Inferior parietal cortex (tissue), 1 donor: ENCODE measurements at regions not wholly inside any gene's neighbourhood (a gene's known extent, or its start where the extent isn't known, plus 50 kb on each side); places are given as distances from the start of the nearest gene placed in this dataset.
"Not testable (repeated sequence)": the region's sequence is repeated elsewhere in the genome, so short reads cannot be mapped to it uniquely, and the experiment has no call there.

ENCODE experiments used
- DNase-seq: peaks from one replicate; pipeline ENCODE4 v3.0.0-alpha.2; 2016; ENCODE audit errors: extremely low spot score

DNA sequence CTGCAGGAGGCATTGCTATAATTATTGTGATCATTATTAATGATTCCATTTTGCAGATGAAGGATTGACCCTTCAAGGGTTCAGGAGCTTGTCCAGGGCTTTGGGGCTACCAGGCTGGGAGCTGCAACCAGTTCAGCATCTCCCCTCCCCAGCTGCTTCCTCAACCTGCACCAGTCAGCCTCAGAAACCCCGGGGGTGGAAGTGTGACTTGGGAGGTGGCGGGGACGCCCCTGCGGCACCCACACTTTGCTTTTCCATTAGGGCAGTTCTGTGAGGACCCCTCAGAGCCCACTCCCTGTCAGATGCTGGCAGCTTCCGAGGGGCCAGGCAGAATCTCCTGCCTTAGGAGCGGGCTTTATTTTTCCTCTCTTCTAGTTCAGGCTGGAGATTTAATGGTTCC lies 85.6 kb downstream of the OLFM1 start:
- DNase-seq, result no peak

DNA sequence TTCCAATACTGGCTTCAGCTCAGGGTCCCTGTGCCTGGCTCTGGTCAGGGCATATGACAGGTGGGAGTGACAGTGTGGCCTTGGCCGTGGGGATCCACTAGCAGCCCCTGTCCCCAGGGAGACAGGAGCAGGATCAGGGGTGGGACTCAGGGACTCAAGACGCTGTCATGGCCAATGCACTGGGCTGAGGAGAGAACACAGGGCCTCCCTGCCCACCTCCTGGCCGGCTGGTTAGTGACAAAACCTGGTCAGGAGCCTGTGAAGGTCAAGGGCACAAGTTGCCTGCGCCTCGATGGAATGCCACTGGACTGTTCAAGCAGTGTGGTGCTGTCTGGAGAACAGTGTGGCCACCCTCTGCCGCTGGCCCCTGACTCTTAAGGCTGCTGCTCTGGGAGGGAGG lies 86.8 kb downstream of the OLFM1 start:
- DNase-seq, result no peak

DNA sequence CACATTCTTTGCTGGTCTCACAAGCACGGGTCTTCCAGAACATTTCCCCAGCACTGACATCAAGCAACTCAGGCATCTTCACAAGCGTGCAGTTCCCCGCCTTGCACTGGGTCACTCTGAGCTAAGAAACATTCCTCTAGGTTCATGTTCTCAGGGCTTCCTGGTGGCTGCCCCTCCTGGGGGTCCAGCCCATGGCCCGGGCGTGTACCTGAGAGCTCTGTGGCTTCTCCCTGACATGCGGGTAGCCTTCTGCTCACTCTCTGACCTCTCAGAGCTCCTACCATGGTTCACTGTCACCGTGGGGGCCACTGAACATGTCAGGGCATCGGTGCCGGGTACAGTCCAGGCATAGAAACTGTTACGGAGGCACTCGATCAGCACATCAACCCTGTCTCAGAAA lies 87.5 kb downstream of the OLFM1 start:
- DNase-seq, result no peak

DNA sequence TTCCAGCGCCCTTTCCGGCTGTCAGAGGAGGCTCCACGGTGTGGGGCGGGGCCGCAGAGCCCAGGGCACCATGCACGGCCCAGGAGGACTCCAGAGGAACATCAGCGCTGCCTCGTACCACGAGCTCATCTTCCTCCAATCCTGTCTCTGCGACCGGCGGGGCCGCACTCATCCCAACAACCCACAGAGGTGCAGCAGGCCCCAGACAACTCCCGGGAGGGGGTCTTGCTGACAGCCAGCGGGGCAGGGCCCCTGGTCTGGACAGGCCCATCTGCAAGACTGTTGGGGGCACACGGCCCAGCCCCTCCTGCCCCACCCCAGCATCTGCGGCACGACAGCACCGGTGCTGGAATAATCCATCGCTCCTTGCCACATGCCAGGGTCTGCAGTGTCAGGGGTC lies 88.8 kb downstream of the OLFM1 start:
- DNase-seq, result no peak

DNA sequence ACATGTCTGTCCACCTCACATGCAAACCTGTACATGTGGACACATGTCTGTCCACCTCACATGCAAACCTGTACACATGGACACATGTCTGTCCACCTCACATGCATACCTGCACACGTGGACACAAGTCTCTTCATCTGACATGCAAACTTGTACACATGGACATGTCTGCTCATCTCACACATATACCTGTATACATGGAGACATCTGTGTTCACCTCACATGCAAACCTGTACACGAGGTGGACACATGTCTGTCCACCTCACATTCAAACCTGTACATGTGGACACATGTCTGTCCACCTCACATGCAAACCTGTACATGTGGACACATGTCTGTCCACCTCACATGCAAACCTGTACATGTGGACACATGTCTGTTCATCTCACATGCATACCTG lies 90.1 kb downstream of the OLFM1 start:
- DNase-seq, result not testable (repeated sequence)

DNA sequence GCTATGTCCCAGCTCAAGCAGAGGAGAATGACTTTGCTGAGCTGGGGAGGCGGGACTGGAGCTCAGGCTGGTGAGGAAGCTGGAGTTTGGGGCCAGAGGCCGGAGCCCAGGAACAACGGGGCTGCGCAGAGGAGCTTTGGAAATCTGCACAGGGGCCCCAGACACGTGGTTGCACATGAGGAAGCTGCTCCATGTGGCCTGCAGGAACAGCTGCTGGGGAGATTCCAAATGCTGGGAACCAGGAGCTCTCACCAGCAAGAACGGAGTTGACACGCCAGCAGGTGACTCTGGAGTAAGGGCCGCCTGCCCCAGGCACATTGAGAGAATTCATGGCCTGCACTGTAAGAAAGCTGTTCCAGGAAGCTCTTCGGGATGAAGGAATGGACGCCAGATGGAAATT lies 91.0 kb downstream of the OLFM1 start:
- no peak for DNase-seq

DNA sequence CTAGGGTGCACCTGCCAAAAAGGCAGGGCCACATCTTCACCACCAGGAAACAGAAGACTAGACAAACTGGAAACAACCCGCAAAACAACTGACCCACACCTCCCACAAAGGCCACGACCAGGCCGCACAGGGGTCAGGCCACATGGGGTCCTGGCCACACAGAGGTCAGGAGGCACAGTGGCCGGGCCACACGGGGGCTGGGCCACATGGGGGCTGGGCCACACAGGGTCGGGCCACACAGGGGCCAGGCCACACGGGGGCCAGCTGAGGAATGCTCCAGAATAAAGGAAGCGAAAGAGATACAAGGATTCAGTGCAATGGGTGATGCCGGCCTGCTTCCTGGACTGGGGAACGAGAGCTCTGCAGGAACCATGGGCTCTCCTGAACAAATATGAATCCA lies 91.6 kb downstream of the OLFM1 start:
- no peak for DNase-seq

DNA sequence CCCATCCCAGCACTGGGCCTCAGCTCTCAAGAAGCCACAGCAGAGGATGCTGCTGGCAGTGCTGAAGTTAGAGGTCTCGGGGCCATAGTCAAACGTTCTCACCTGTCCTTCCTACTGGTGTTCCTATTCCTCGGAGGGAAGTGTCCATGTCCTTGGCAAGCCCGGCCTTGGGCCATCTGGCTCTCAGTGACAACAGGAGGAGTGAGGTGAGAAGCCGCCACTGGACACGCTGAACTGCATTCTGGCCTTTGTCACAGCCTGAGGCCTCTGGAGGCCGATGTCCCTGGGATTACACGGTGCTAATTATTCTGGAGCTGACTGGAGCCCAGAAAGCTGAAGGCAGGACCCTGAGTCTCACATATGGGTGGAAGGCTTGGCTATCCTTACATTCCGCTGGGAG lies 92.5 kb downstream of the OLFM1 start:
- no peak for DNase-seq

DNA sequence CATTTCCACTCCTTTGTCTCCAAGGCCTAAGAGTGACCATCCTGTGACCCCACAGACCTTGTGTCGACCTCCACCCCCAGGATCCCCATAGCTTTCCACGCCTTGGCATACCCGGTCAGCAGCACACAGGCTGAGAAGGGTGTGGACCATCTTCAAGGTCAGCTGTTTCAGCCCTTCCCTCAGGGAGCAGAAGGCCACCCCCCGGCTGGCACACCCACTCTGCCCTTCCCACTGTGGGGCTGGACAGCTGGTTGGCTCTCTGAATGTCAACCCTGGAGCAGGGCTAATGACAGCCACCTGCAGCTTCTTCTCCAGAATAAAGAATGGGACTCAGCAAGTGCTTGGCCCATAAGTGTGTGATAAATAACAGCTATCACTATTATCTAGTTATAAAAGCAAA lies 93.1 kb downstream of the OLFM1 start:
- DNase-seq, result no peak

DNA sequence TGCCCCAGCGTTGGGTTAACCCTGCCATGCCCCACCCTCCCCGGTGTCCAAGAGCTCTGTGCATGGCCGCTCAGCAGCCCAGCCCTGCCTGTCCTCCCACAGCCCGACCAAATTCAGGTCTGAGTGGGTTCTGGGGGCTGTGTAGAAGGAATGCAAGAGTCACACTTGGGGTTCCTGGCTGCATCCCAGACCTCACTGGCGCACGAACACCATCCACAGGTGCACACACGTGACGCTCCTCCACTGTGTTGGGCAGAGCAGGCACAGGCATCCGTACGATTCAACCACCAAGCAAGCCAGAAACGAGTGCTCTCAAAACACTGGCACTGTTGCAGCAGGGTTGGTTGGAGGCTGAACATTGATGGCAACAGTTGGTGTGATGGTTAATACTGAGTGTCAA lies 93.9 kb downstream of the OLFM1 start:
- no peak for DNase-seq

DNA sequence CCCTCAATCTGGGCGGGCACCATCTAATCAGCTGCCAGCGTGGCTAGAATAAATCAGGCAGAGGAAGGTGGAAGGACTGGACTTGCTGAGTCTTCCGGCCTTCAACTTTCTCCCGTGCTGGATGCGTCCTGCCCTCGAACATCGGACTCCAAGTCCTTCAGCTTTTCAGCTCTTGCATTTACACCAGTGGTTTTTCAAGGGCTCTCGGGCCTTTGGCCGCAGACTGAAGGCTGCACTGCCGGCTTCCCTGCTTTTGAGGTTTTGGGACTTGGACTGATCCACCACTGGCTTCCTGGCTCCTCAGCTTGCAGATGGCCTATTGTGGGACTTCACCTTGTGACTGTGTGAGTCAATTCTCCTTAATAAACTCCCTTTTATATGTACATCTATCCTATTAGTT lies 94.4 kb downstream of the OLFM1 start:
- not testable (repeated sequence) for DNase-seq

DNA sequence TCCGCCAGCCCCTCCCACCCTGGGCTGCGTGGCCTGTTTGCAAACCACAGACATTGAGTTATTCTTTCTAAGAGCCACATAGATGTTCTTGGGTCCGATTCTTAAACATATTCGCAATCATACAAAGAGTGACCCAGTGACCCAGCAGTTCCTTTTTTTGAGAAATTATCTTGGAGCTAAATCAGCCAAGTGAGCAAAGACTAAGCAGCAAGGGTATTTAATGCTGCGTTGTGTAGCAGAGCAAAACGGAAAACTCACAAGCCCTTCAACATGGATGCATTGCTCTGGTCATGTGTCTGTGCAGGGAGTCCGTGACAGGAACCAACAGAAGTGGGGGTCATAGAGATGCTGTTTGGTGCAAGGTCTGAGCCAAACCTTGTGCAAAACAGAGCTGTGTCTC lies 95.6 kb downstream of the OLFM1 start:
- no peak for DNase-seq

DNA sequence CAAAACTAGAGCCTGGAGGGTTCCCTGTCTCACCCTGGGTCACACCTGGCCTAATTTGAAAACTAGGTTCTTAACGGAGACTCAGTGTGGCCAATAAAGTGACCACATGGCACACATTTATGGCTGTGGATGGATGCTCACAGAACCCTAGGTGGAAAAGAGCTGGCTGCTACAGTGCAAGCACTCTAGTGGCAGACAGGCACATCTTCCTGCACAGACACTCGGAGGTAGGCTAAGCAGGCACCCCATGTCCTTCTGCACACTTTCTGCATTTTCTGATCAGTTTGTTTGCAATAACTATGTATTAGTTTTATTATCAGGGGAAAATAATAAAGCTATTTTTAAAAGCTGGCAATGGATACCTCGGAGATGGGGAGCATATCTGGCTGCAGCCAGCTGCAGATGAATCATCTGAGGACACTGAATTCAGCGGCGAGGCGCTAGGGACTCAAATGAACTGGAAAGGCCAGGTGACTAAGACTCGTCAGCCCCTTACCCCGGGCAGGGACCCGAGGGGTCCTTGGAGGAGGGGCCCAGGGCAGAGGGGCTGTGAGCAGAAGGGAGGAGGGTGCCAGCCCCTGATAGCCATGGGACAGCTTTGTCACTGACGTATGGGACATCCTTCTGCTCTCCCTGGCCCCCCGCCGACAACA lies 96.2 kb downstream of the OLFM1 start:
- no peak for DNase-seq

DNA sequence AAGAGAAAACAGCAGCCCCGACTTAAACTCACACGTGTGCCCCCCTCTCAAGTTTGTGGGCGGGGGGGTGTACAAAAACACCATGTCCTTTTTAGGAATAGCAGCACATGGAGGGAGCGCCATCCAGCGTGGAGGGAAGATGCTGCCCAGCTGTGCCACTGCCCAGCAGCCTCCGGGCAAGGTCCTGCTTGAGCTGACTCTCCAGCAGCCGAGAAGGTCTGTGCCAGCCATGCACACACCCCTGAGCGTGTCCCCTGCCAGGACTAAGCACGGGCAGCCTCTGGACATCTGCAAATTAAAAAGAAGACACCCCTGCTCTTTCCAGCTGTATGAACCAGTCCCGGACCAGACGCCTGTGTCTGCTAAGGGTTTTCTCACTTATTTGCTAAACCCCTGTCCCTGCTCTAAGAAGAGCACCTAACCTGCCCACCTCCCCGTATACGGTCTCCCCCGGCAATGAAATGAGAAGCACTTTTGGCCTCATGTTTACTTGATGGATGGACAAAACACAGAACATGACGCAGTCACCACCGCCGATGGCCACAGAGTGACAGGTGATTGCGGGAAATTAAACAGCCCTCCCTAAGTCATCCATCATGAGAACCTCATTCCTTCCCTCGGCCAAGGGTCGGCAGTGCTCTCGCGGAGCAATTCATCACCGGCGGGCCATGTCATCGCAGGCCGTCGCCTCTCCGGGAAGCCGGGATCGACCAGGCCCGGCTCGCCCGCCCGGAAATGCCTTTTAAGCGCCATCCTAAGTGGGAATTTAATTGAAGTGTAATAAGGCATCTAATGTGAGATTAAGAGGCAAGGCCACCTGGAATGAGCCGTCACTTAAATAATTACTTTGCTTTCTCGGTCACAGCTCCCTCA lies 96.9 kb downstream of the OLFM1 start:
- no peak for DNase-seq

DNA sequence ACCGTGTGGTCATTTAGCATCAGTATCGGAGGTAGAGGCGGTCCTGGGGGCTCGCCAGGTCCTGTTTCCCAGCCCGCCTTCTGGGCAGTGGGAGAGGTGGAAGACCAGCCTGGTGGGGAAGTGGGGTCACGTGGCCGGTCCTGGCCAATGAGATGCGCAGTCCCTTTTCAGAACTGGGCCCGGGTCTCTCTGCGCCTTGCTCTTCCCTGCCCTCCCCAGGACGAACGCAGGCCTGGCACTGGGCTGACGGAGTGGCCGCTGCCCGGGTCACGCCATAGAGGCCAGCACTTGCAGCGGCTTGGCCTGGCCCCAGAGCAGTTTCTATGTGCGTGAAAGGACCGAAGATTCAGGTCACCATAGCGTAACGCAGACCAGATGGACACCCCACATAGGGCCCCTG lies 97.6 kb downstream of the OLFM1 start:
- no peak for DNase-seq

DNA sequence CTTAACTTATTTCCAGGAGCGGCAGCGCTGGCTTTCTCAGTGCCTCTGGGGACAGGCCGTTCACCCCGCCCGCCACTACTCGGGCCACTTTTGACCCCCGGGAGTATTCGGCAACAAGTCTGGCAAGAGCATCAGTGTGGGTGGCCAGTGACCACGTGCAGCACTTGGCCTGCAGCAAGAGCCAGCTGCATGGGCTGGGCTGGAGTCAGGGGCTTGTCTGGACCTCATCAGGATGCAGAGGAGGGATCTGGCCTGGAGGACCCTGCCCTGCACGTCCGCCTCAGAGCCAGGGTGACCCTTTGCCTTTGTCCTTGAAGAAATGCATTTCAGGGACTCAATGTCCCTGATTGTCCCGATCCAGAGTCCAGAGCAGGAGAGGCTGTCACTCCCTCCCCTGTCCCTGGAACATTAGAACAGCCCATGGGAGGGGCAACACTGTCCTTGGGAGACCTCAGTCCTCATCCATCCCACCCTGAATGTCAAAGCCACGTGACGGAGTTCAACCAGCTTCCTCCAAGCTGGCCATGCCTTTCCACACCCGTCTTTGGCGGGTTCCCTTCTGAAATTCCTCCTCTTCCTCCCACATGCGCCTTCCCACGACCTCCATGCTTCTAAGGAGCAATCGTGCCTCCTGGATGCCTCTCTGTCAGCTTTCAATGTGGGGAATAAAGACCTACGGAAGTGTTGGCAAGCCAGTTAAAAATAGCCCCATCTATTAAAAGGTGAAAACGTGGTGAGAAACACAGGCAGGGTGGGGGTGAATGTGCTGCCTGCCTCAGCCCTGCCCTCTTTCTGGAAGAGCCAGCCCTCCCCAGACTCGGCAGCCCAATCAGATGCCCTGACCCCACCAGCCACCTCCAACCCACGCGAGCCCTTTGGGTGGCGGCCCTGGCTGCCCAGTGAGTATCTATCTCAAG lies 99.0 kb downstream of the OLFM1 start:
- DNase-seq, result no peak

DNA sequence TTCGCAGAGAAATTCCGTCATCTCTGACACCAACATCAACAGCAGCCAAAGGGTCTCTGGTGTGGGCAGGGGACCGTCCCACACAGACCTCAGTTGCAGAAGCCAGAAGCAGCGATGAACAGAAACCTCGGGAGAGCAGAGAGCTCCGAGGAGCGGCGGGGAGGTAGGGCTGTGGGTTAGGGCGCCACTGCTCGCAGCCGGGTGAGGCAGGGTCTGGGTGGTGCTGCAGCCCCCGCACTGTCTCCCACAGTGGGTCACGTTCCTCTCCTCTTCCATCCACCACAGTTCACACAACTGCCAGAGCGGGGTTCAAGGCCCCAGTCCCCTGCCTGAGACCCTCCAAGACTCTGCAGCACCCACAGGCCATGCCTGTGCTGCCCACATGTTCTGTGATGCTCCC lies 99.9 kb downstream of the OLFM1 start:
- DNase-seq, result no peak

DNA sequence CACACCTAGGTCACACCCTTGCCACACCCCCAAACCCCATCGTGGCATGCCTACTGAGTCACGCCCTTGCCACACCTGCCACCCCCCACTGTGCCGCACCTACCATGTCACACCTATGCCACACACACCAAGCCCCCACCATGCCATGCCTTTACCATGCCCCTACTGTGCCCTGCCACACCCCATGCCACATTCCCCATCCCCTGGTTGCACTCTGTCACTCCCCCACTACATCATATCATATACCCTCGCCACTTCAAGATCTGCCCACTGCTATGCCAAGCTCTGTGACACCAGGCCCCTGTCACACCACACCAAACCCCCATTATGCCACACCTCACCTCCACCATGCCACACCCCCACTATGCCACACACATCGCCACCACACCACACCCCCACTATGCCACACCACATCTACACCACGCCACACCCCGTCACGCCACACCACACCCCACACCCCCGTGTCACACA lies 101.2 kb downstream of the OLFM1 start:
- DNase-seq, result no peak

DNA sequence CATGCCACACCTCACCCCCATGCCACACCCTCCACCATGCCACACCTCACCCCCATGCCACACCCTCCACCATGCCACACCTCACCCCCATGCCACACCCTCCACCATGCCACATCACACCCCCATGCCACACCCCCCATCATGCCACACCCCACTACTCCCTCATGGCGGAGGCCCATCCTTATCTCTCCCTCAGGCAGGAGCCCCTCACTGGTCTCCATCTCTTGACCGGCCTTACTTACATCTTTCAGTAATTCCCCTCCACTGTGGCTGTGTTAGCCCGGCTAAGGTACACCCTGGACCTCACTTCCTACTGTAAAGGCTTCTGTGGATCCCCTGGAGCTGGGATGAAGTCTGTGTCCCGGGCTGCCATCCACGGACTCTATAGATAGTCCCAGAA lies 102.0 kb downstream of the OLFM1 start:
- no peak for DNase-seq

DNA sequence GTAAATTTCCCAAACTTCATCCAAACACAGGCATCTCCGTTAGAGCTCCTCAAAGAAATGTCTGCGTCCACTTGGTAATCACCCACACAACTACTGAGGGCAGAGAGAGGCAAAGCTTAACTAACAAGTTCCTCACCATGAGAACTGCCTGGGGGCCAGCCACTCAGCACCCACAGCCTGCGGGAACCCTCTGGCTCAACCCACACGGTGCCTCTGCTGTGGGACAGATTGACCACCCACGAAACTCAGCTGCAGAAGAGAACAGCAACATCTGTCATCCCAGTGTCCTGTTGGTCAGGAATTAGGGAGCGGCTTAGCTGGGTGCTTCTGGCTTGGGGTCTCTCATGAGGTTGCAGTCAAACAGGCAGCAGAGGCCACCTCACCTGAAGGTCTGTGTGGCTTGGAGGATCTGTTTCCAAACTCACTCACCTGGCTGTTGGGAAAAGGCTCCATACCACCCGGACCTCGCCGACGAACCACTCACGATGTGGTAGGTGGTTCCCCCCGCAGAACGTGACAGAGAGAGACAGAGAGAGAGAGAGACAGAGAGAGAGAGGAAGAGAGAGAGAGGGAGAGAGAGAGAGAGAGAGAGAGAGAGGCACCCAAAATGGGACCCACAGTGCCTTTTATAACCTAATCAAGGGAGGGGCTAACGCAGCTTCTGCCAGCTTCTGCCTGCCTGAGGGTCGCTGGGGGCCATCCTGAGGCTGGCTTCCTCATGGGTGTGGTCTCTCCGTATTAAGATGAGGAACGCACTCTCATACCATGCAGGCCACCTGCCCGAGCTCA lies 103.5 kb downstream of the OLFM1 start:
- no peak for DNase-seq

DNA sequence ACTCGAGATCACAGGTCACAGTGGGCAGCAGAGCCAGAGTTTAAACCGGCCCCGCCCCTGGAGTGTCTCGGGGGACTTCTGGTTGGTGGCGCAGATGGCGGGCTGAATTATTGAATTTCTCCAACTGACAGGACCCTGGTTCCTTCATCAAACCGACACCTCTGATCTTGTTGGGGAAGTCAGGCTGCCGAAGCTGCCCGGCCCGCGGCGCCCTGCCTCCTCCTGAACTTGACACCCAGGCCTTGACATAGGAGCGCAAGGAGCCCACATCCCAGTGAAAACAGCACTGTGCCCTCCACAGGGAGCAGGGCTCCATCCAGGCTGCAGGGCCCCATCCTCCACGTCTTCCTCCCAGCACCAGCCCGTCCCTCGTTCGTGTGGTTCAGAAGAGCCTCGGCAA lies 105.2 kb downstream of the OLFM1 start:
- DNase-seq, result no peak

DNA sequence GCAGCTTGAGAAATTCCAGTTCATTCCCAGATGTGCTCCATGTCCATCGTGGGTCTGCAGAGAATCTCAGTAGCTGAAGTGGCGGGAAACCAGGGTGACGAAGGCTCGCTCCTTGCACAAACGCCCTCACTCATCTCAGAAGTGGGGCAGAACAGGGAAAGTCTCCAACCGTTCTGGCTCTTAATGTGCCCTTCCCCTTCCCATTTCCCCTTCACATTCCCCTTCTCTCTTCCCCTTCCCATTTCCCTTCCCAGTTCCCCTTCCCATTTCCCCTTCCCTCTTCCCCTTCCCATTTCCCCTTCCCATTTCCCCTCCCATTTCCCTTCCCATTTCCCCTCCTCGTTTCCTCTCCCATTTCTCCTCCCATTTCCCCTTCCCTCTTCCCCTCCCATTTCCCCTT lies 108.5 kb downstream of the OLFM1 start:
- not testable (repeated sequence) for DNase-seq
